GM19238 (cell line): ENCODE measurements at regions not wholly inside any gene's neighbourhood (a gene's known extent, or its start where the extent isn't known, plus 50 kb on each side); places are given as distances from the start of the nearest gene placed in this dataset.

ENCODE experiments used
- DNase-seq: peaks from one replicate; pipeline ENCODE4 v3.0.0; 2011; ENCODE audit warnings: low spot score; ENCODE audit not compliant: insufficient read length

GRCh38 chr2:9756692-9757250 is 86.5 kb upstream of the TAF1B start:
- no peak for DNase-seq

DNA sequence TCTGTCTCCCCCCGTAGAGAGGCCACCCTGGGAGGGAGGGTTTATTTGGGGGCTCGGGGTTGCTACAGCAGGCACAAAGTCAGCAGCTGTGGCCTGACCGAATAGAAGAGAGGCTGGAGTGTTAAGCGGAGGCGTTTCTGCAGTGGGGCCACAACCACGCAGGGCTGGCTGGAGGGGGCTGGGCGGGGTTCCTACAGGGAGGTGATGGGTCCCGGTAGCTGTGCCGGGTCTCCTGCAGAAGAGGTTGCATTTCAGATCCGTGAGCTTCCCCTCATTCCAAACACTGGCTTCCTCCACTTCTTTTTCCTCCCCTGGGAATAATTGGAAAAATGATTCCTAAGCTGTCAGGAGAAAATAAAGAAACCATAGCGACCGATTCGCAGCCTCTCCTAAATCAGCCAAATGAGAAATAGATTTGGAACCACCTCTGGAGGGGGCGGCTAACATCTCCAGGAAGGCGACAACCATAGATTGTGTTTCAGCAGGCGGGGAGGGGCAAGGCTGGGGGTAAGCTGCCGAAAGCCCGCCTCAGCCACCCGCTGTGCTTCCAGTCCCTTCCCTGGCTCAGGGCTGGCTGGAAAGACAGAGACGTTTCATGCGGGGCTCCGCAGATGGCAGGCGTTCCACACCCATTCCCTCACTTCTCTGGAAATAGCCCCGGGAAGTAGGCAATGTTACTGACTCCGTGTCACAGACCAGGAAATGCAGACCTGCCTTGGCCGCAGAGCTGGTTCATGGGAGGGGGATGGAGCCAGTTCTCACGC is 85.6 kb upstream of the TAF1B start:
- DNase-seq = no peak

DNA sequence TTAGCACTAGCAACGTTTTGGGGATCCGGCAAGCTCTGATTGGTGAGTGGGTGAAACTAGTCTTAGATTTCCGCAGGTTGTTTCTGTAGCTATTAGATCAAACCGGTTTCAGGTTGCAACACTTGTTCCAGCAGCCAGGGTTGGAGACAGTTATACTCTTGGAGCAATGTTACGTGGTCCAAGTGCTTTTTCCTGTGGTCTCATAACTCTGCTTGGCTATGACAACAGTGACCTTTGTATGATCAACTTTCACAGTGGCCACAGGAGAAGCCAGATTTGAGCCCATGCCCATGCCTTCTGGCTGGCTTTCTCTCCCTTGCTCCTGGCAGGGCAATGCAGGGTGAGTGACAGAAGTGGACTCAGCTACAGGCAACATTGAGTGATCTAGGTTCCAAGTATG is 84.5 kb upstream of the TAF1B start:
- no peak for DNase-seq

- DNase-seq = no peak
Observed at GRCh38 chr2:9760069-9760901, 83.0 kb upstream of the TAF1B start.

GRCh38 chr2:9760902-9761228 is 82.4 kb upstream of the TAF1B start:
- no peak for DNase-seq

DNA sequence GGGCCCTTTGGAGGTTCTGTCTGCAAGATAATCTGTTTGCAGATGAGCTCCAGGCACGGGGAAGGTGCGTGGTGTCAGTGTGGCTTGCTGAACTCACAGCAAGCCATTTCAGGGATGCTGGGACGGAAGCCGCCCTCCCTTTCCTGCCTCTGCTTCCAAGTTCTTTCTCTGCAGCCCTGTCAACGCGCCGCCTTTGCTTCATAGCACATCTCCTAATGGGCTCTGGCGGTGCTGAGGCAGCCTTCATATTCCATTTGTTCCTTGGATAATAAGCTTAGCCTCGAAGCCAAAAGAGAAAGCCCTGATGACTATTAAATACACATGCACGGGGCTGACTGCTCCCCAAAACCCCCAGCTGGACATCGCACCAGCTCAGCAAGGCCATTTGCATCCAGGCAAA is 81.7 kb upstream of the TAF1B start:
- no peak for DNase-seq

GRCh38 chr2:9762164-9762563 is 81.1 kb upstream of the TAF1B start:
- no peak for DNase-seq

DNA sequence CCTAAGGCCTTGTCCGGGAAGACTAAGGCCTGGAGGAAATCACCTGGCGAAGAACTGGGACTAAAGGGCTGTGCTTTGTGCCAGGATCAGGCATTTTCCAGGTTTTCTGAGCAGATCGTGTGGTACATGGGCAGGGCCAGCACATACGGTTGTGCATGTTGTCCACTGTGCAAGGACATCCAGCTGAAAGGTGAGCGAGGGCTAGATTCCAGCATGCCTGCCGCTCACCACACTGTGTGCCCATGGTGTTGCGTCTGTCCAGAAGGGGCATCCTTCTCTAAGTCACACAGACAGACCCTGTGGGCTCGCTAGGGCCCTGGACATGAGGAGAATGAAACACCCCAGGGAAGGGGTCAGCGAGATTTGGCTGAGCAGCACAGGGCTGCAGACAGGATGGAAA is 80.3 kb upstream of the TAF1B start:
- no peak for DNase-seq

DNA sequence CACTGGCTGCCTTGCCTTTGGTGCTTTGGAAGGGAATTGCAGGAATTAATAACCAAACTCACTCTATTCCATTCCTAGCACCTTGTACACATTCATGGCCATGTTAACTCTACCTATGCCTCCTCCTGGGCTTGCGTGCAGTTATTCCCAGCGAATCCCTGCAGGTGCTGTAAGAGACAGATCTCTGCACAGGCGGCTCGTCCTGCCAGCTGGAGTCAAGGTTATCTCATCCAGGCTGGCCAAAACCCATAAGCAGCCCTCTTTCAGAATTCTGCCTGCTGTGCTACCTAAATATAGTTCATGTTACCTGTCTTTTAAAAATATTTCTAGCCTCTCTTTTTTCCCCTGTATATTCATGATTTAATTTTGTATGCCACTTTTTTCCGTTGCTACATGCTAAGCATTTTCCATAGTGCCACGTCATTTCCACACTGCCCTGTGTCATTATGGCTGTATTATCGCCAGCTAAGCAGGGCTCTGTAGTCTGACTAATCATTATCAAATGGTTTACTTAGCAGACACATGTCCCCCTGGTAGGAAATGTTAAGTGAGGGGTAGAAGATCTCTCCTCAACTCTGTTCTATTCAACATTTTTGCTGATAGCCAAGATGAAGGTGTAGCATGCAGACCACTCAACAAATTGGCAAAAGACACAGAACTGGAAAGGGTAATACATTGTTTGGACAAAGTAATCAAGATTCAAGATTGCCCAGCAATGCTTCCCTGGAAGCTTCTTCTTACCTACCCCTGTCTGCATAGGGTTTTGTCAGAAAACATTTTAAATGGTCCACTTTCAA is 79.7 kb upstream of the TAF1B start:
- no peak for DNase-seq

DNA sequence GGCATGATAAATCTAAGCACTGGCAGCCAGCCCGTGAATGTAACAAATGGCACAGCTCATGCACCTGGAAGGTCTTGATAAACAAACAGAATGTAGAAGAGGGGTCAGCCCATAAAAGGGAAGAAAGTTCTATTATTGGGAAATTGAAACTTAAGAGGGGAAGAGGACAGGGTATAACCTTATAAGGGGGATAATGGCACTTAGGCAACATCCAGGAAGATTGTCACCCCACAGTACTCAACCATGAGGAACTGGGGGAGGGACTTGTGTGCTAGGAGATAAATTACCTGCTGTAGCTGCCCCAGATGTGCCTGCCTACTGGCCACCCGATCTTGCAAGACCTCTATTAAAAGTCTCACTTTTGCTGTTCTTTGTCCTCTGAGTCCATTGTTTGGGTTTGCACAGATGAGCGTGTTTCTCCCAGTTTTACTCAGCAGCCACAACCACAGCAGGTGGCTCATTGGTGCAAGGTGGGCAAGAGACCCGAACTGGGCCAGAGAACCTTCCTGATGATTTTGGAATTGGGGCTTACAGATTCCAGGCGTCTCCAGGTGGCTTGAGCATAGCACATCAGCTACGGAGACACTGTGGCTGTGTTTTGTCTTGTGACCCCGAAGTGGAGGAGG is 79.0 kb upstream of the TAF1B start:
- no peak for DNase-seq

DNA sequence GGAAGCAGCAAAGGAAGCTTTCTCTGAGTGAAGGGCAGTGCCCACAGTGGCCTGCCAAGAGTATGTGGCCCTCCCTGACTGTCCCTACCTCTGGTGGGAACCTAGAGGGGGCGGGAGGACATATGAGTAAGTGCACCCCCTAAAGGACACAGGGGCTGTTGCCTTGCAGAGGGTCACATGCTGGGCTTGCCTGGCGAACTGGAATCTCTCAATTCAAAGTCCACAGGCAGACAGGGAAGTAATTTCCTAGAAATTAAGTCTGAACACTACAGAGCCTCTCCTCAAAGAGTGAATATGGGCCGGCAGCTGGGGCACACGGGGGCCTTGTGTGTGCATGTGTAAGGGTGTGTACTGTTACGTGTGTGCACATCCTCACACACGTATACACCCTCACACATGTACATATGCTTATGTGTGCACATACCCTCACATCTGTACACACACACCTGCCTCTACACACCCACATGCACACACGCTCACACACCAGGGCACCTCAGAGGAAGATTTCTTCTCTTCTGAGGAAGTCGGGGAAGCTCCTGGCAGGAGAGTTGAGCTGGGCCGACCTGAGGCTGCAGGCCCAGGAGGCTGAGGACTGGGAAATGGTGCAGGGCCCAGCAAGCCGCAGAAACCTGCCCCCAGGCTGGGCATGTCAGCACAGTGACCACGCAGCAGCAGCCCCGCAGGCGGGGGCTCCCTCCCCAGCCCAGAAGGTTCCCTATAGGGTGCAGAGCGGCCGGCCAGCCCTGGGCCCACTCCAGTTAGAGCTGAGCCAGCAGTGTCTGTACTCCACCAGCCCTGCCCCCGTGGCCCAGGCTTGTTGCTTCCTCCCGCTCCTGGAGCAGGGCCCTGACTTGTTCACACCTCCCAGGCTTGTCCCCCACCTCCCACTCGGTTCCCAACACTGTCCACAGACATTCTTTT is 77.4 kb upstream of the TAF1B start:
- DNase-seq = no peak

DNA sequence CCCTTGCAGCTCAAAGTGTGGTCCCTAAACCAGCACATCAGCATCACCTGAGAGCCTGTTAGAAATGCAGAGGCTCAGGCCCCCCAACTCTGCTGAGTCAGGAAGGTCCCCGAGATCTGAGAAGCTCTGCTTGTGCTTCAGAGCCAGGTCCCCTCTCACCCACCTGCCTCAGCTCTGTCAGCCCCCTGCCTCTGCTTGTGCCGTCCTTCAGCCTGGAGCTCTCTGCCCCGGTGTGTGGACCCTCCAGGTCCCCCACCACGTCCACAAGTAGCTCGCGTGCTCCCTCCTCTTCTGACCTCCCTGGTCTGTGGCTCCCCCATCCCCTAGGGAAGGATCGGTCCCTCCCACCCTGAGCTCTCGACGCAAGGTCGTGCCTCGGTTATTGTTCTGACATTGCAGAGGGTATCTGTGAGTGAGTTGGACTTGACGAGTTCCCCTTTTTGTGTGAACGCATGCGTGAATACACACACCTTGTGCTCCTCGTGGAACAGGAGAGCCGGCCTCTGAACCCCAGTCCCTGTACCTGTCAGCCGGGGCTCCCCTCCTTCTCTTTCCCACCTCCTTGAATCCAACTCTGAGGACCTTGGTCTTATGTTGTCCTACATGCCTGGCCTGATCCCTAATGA is 75.5 kb upstream of the TAF1B start:
- no peak for DNase-seq

DNA sequence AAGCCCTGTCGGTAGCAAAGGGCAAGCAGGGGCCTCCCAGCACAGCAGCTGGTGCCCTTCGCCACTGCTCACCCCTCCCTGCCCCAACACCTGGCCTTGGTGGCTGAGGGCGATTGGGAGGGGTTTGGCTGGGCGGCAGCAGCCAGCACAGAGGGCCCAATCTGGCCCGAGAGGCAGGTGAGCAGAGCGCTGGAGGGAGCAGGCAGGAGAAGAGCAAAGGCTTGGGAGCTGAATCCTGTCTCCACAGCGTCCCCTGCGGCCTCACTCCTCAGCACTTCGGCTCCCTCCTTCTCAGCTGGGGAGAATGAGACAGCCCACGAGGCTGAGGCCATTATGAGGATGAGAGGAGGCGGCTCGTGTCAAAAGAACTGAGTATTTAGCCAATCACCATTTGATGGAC is 74.9 kb upstream of the TAF1B start:
- no peak for DNase-seq

GRCh38 chr2:9769171-9770005 is 73.9 kb upstream of the TAF1B start:
- DNase-seq = no peak

DNA sequence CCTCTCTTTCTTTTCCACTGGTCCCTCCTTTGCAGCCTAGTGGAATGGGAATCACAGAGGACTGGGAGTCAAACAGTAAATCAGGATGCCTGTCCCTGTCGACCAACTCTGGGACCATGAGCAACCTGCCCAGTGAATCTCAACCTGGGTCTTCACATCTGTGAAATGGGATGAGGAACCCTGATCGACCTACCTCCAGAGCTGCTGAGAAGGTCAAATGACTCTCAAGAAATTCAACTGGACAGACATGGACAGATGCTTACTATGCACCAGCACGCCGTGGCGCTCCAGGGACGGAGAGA is 73.3 kb upstream of the TAF1B start:
- no peak for DNase-seq

GRCh38 chr2:9770308-9771100 is 72.8 kb upstream of the TAF1B start:
- DNase-seq = peak; percentile 53

DNA sequence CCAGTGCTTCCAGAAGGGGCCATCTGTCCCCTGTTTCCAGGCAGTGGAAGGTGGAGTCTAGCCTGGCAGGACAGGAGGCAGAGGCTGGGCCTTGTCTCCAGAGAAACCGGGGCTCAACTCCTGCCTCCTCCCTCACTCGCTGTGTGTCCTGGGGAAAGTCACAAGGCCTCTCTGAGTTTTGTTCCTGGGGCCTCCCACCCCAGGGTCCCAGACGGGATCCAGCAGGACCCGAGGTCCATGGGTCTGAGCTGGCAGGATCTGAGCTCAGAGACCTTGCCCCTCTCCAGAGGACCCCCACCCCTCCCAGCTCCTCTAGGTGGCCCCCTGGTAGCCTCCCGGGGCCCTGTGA is 72.2 kb upstream of the TAF1B start:
- DNase-seq = no peak

DNA sequence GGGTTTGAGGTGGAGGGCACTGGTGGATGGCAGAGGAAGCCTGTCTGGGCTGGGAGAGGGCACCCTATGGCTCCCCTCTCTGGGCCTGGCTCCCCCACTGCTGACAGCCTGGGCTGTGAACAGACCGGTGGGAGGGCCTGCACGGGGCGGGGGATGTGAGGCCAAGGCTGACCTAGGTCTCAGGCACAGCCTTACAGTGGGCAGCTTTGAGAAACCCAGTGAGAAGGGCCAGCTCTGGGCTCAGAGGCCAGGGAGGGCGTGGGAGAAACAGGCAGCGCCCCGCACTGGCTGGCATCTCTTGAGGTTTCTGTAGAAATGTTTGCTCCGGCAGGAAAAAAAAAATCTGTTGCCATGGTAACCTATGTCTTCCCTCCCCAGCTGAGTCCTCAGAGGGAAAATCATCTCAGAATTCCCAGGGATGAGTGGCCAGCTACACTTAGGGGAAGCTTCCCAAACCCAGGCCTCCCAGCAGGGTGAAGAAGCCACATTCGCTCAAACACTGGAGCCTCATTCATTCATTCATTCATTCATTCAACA is 71.7 kb upstream of the TAF1B start:
- DNase-seq = no peak
